ENCODE measurements at regions not wholly inside any gene's neighbourhood (a gene's known extent, or its start where the extent isn't known, plus 50 kb on each side); places are given as distances from the start of the nearest gene placed in this dataset.

DNA sequence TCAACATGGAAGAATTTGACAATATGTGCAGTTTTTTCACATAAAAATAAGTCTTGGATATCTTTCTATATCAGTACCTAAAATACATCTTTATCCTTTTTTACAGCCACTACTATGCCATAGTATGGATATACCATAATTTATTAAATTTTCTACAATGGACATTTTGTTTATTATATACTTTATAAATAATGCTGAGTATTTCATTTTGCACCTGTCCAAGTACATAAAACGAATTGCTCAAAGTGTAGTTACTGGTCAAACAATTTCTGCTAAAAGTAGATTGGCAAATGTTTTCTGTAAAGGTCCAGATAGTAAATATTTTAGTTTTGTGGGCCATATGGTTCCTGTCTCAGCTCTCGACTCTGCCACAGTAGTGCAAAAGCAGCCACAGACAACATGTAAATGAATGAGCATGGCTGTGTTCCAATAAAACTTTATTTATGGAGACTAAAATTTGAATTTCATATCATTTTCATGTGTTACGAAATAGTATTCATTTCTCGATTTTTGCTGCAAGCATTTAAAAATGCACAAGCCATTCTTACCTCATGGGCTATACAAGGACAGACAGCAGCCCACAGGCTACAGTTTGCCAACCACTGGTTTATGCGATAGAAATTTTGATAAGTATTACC, 96.9 kb upstream of the STEAP1B start:
- Histone ChIP-seq H2AFZ (ENCODE audit: low read depth, low read length) (no peak overlapping the region), H3K9ac (ENCODE audit: low read length) (no peak overlapping the region), H3K4me3 (ENCODE audit: insufficient read depth, low read depth, low read length) (no peak overlapping the region), H4K20me1 (ENCODE audit: insufficient read depth, low read length) (no peaks in the 10 kb centered on the region), H3K79me2 (ENCODE audit: insufficient read depth, low read length) (no peaks in the 10 kb centered on the region), H3K4me1 (ENCODE audit: insufficient read depth, low read length) (peaks cover 8% of the 10 kb centered on the region), H3K4me2 (ENCODE audit: low read length) (no peak overlapping the region), H3K27me3 (ENCODE audit: insufficient read depth, low read length) (no peaks in the 10 kb centered on the region), H3K27ac (ENCODE audit: low read depth, low read length) (no peak overlapping the region), H3K36me3 (ENCODE audit: insufficient read depth, low read length) (no peaks in the 10 kb centered on the region), H3K9me3 (ENCODE audit: insufficient read depth, low read depth, low read length) (no peaks in the 10 kb centered on the region)
- DNase-seq (ENCODE audit: low read depth) (no peak), FAIRE-seq (no peak)
- no peak overlapping the region for H3K27ac Mint-ChIP-seq (ENCODE audit: unreplicated experiment)
- no peaks in the 10 kb centered on the region for H3K36me3 Mint-ChIP-seq (ENCODE audit: low read depth, unreplicated experiment)
- H3K4me1 Mint-ChIP-seq (ENCODE audit: low read depth, unreplicated experiment): peaks cover 6% of the 10 kb centered on the region
- peaks cover 11% of the 10 kb centered on the region for H3K9me3 Mint-ChIP-seq (ENCODE audit: unreplicated experiment)
- no peaks in the 10 kb centered on the region for H3K27me3 Mint-ChIP-seq (ENCODE audit: low read depth, unreplicated experiment)
- TF ChIP-seq EZH2 (IDR thresholded peaks at IDR 0.05; ENCODE audit: insufficient read depth, low read length): no peak
- TF ChIP-seq, protein P1, sequence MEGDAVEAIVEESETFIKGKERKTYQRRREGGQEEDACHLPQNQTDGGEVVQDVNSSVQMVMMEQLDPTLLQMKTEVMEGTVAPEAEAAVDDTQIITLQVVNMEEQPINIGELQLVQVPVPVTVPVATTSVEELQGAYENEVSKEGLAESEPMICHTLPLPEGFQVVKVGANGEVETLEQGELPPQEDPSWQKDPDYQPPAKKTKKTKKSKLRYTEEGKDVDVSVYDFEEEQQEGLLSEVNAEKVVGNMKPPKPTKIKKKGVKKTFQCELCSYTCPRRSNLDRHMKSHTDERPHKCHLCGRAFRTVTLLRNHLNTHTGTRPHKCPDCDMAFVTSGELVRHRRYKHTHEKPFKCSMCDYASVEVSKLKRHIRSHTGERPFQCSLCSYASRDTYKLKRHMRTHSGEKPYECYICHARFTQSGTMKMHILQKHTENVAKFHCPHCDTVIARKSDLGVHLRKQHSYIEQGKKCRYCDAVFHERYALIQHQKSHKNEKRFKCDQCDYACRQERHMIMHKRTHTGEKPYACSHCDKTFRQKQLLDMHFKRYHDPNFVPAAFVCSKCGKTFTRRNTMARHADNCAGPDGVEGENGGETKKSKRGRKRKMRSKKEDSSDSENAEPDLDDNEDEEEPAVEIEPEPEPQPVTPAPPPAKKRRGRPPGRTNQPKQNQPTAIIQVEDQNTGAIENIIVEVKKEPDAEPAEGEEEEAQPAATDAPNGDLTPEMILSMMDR (IDR thresholded peaks at IDR 0.05; ENCODE audit: insufficient read depth, low read depth, low read length): no peak
- H3K4me3 Mint-ChIP-seq (ENCODE audit: unreplicated experiment): no peak overlapping the region

DNA sequence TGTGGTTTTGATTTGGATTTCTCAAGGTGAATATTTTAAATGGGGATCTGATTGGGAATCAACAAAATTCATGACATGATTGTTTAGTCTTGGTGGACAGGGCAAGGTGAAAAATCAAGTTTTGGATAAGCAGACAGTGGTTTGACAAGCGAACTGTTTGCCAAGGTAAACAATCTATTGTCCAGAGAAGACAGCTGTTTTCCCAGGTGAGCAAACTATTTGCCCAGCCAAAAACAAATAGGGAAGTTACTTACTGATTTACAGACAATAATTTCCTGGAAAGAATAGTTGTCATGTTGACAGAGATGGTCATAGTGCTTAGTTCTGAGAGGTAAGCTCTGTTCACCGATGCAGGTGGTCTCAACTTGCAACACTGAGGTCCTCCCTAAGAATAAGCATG, 94.0 kb upstream of the STEAP1B start:
- H3K36me3 Mint-ChIP-seq (ENCODE audit: low read depth, unreplicated experiment): no peaks in the 10 kb centered on the region
- H3K36me3 ChIP-seq (ENCODE audit: insufficient read depth, low read length): no peaks in the 10 kb centered on the region
- H3K4me1 ChIP-seq (ENCODE audit: insufficient read depth, low read length): peaks cover 24% of the 10 kb centered on the region

DNA sequence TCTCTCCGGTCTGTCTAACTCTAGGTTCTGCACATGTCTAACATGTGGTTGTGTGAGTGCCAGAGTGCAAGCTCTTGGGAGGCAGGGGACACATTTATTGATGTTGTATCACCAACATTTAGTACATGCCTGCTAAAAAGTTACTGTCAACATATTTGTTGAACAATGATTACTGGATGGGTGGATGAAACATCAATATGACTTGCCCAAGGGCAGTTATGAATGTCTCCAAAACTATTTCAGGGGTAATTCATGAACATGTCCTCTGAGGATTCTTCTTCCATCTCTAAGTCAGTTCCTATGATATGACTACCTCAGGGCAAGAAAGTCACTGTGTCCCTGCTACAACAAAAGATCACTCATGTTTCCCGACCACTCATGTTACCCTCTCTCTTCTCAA, 91.3 kb upstream of the STEAP1B start:
- Mint-ChIP-seq H3K9me3 (ENCODE audit: unreplicated experiment) (peaks cover 11% of the 10 kb centered on the region), H3K27me3 (ENCODE audit: low read depth, unreplicated experiment) (no peaks in the 10 kb centered on the region), H3K4me1 (ENCODE audit: low read depth, unreplicated experiment) (peaks cover 25% of the 10 kb centered on the region), H3K36me3 (ENCODE audit: low read depth, unreplicated experiment) (no peaks in the 10 kb centered on the region), H3K4me3 (ENCODE audit: unreplicated experiment) (no peak overlapping the region), H3K27ac (ENCODE audit: unreplicated experiment) (no peak overlapping the region)
- Histone ChIP-seq H2AFZ (ENCODE audit: low read depth, low read length) (no peak overlapping the region), H3K27me3 (ENCODE audit: insufficient read depth, low read length) (no peaks in the 10 kb centered on the region), H3K36me3 (ENCODE audit: insufficient read depth, low read length) (no peaks in the 10 kb centered on the region), H3K9me3 (ENCODE audit: insufficient read depth, low read depth, low read length) (no peaks in the 10 kb centered on the region), H3K4me3 (ENCODE audit: insufficient read depth, low read depth, low read length) (no peak overlapping the region), H3K4me2 (ENCODE audit: low read length) (no peak overlapping the region), H4K20me1 (ENCODE audit: insufficient read depth, low read length) (no peaks in the 10 kb centered on the region), H3K4me1 (ENCODE audit: insufficient read depth, low read length) (peaks cover 28% of the 10 kb centered on the region), H3K9ac (ENCODE audit: low read length) (no peak overlapping the region), H3K27ac (ENCODE audit: low read depth, low read length) (no peak overlapping the region), H3K79me2 (ENCODE audit: insufficient read depth, low read length) (no peaks in the 10 kb centered on the region)
- DNase-seq (ENCODE audit: low read depth): no peak
- FAIRE-seq: no peak
- no peak for TF ChIP-seq EZH2 (IDR thresholded peaks at IDR 0.05; ENCODE audit: insufficient read depth, low read length)
- TF ChIP-seq, protein P1 (IDR thresholded peaks at IDR 0.05; ENCODE audit: insufficient read depth, low read depth, low read length): no peak

More for the DNA sequence above, 94.0 kb upstream of the STEAP1B start:
- Mint-ChIP-seq H3K9me3 (ENCODE audit: unreplicated experiment) (peaks cover 11% of the 10 kb centered on the region), H3K4me3 (ENCODE audit: unreplicated experiment) (no peak overlapping the region), H3K27me3 (ENCODE audit: low read depth, unreplicated experiment) (no peaks in the 10 kb centered on the region), H3K4me1 (ENCODE audit: low read depth, unreplicated experiment) (peaks cover 12% of the 10 kb centered on the region), H3K27ac (ENCODE audit: unreplicated experiment) (no peak overlapping the region)
- no peak for TF ChIP-seq EZH2 (IDR thresholded peaks at IDR 0.05; ENCODE audit: insufficient read depth, low read length)
- TF ChIP-seq, protein P1 (IDR thresholded peaks at IDR 0.05; ENCODE audit: insufficient read depth, low read depth, low read length): no peak
- no peak for DNase-seq (ENCODE audit: low read depth)
- H2AFZ ChIP-seq (ENCODE audit: low read depth, low read length): no peak overlapping the region
- H4K20me1 ChIP-seq (ENCODE audit: insufficient read depth, low read length): no peaks in the 10 kb centered on the region
- H3K9ac ChIP-seq (ENCODE audit: low read length): no peak overlapping the region
- FAIRE-seq: no peak
- no peak overlapping the region for H3K27ac ChIP-seq (ENCODE audit: low read depth, low read length)
- H3K79me2 ChIP-seq (ENCODE audit: insufficient read depth, low read length): no peaks in the 10 kb centered on the region
- H3K4me3 ChIP-seq (ENCODE audit: insufficient read depth, low read depth, low read length): no peak overlapping the region
- H3K27me3 ChIP-seq (ENCODE audit: insufficient read depth, low read length): no peaks in the 10 kb centered on the region
- no peaks in the 10 kb centered on the region for H3K9me3 ChIP-seq (ENCODE audit: insufficient read depth, low read depth, low read length)
- no peak overlapping the region for H3K4me2 ChIP-seq (ENCODE audit: low read length)
